Stimulated activated CD4-positive, alpha-beta T cell treated with anti-CD3 and anti-CD28 coated beads, Interleukin-1b, Interleukin-23, amount 100 ng/mL, for 48 hours (primary cell): ENCODE measurements at regions not wholly inside any gene's neighbourhood (a gene's known extent, or its start where the extent isn't known, plus 50 kb on each side); places are given as distances from the start of the nearest gene placed in this dataset.
"Not testable (repeated sequence)": the region's sequence is repeated elsewhere in the genome, so short reads cannot be mapped to it uniquely, and the experiment has no call there.

ENCODE experiments used
- DNase-seq: peaks from one replicate; pipeline ENCODE4 v3.0.0-alpha.2; 2020

DNA sequence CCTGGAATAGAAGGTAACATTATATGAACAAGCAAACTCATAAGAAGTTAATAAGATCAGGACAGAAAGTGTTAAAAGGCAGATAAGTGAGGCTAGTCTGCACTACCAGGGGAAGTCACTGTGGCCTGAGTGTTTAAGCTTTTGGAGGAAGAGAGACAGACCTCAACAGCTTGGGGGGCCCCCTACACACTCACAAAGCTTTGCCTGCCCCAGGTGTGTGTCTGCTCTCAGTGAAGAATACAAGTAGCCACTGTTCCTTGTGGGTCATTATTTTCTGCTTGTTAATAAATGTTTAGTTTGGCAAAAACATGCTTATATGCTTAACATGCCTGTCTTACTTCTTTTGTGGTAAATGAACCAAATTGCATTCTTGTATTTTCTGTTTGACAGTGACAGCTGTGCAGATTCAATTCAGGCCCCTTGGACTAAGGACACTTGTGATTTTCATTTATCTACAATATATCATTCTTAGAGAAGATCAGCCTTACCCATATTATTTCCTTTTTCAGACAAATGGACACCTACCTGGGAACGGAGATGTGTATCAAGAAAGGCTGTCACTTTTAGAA is 50.7 kb upstream of the C12orf71 start:
- DNase-seq: no peak

DNA sequence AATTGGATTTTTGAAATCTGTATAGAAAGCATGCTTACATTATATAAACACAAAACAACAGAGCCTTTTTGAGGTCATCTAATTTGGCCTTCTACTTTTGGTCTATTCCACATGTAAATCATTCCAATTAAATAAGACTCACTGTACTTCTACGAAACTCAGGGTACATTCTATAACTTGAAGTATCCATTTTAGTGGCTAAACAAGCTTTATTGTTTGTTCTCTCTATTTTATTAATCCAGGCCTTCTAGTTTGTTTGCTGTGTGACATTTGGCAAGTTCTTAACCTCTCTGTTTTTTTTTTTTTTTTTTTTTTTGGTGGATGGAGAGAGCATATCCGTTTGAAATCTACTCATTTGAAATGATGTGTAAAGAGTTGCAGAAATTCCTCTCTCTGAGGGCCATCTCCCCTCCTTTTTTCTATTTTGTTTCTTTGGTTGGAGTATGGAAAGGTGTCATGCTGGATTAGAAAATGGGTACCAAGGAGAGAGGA is 58.1 kb upstream of the C12orf71 start:
- no peak for DNase-seq

DNA sequence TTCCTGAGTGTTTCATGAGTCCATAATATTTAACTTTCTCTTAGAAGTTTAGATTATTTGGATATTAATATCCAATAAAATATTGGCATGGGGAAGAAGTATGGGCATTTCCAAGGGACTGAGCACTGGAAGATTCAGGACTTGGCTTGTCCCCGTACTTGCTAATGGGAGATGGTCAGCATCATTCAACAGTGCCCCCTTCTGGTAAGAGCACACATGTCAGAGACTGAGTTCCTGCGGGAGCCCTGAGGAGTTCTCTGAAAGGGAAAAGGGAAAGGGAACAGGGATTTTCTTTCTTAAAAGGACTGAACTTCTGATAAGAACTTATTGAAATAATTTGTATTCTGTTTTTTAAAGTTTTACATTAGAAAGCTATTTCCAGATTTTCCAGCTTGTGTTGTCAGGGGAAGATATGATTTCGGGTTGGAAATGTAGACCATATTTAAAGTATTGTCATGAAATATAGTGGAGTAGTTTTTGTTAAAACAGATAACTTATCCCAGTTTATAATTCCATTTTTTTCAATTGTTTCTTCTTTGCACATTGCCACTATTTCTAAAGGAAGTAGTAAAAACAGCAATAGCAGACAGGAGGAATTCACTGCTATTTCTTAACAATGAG is 59.8 kb upstream of the C12orf71 start:
- DNase-seq: peak; percentile 15

DNA sequence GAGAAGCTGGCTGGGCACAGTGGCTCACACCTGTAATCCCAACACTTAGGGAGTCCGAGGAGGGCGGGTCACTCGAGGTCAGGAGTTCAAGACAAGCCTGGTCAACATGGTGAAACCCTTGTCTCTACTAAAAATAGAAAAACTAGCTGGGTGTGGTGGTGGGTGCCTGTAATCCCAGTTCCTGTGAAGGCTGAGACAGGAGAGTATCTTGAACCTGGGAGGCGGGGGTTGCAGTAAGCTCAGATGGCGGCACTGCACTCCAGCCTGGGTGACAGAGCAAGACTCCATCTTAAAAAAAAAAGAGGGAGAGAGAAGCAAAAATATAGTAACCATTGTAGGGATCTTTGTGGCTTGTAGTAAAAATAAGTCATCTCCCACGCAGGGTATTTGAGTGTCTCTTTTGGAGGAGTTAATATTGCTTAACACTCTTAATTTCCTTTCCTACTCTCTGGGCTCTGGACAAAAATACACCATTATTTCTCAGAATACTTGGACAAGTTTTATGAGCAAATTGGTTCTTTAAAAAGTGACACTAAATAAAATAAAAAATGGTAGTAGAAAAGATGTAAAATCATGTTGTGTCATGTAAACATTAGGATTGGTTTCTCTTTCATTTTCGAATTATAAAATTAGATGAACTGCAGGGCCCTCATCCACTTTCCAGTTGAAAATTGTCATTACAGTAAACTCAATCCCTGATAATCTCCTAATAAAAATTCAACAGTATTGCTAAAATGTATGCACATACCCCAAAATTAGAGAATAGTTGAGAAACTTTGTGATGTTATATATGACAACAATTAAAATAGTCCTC is 61.1 kb upstream of the C12orf71 start:
- DNase-seq: no peak

DNA sequence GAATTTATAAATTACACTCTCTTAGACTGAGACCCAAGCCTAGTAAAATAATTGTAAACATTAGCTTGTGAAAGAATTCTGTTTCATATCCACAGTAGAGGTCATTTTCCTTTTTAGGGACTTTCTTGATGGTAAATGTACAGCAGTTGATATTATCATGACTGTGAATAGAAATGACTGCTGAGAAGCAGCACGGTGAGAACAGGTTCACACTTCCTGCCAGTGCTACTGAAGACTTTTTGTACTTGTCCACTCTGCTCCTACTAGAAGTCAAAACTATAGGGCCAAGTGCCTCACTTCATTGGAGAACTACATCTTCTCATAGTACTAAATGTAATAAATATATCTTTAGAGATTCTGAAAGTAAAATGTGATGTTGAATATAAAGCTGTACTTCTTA is 63.3 kb upstream of the C12orf71 start:
- DNase-seq: not testable (repeated sequence)

DNA sequence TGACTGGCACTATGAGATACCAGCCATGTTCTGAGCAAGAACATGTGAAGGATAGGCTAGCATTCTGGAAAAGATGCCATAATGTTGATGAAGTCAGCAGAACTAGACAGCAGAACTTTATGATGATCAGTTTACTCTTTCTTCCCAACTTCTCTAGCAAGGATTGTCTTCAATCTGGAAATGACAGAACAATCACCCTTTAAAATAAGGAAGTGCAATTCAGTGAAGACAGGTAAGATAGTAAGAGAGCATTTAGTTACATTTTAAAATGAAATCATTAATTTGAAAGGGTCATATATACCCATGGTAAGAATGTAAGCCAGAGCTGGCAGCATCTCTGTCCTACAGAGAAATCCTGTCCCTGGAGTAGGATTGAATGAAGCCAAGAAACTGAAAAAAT is 66.0 kb upstream of the C12orf71 start:
- DNase-seq: no peak

DNA sequence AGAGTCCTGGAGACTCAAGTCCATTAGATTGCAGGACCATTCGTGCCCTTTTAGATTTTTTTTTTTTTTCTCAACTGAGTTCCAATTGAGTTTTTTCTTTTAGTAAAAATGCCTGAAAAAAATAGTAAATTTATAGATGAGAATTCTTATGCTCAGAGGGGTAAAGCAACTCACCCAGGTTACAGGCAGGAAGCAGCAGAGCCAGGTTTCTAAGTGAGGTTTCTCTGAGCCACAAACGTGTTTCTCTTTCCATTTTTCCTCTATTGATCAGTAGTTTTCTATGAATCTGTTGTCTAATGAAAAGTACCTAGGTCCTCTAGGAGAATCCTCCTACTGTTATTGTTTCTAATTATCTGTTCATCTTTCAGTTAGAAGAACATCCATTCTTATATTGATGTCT is 66.4 kb upstream of the C12orf71 start:
- no peak for DNase-seq

DNA sequence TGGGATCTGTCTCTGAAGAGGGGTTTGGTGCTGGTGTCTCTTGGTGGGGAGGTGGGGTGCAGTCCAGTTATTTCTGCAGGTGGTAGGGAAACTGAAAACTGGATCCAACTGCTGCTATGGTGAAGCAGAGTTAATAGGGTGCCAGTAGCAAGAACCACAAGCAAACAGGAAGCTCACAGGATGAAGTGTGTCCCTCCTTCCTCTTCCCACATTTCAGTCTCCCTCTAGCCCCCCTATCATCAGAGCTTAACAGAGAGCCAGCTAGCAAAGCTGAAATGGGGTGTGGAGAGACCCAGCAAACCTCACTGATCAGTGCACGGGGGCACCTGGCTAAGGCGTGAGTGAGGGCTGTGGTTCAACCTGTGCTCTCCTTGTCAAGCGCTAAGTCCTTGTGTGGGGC is 69.1 kb upstream of the C12orf71 start:
- DNase-seq: no peak

DNA sequence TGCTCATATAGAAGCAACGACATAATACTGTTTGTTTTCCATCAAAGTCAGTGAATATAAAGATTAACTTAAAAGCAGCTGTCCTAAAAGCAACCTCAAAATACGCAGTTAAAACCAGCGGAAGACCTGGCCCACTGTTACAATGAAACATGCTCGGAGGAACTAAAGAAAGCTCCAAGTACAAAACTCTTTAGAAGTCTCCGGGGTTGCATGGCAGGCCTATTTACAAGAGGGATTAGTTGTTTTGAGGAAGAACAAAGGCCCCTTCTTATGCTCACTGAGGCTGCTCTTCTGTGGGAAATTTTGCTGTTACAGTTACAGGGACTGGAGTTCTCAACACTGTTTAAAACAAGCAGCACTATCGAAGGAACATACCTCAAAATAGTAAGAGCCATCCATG is 75.9 kb upstream of the C12orf71 start:
- DNase-seq: no peak

GRCh38 chr12:27161458-27162228 is 79.3 kb upstream of the C12orf71 start:
- DNase-seq: no peak

DNA sequence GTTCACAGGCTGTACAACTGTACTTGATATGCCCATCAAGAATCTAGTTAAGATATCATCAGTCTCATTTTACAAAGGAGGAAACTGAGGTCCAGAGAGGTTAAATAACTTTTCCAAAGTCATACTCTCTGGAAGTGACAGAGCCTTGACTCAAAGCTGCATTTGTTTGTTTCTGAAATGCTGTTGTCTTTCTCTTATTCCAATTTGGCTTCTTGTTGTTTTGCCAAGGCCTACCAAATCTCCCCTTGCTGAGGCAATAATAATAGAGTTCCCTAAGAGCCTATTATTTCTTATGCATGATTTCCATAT is 79.8 kb upstream of the C12orf71 start:
- DNase-seq: no peak

DNA sequence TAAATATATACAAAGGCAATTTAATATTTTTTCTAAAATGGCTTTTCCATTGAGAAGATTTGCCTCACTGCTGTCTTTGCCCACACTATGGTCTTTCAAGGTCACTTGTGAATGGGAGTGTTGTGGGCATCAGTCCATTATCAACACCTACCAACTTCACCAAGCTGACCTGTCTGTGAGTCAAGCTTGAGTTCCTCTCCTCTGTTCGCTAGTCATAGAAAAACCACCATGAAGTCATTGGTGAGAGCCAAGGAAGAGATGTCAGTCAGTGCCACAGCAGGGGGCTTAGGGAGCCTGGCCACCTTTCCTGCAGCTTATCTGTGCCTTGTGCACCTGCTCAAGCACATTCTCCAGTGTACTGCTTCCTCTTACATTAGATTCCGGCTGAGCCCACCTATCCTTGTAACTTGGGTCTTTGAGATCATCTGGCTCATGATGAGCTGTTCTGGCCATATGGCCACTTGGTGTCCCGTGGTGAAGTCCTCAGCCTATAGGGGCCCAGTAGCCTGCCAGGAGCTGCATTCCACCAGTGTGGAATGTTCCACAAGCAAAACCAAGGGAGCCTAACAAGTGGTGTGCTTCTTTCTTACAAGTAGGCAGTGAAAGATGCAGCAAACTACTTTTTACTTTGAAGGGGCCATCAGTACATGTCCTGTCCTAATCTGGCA is 80.8 kb upstream of the C12orf71 start:
- DNase-seq: no peak

- DNase-seq: no peak
Observed at GRCh38 chr12:27163894-27164293, 80.2 kb upstream of the STK38L start.

GRCh38 chr12:27164330-27165040 is 79.6 kb upstream of the STK38L start:
- no peak for DNase-seq

- DNase-seq: not testable (repeated sequence)
Observed at GRCh38 chr12:27165958-27166357, 78.1 kb upstream of the STK38L start.

DNA sequence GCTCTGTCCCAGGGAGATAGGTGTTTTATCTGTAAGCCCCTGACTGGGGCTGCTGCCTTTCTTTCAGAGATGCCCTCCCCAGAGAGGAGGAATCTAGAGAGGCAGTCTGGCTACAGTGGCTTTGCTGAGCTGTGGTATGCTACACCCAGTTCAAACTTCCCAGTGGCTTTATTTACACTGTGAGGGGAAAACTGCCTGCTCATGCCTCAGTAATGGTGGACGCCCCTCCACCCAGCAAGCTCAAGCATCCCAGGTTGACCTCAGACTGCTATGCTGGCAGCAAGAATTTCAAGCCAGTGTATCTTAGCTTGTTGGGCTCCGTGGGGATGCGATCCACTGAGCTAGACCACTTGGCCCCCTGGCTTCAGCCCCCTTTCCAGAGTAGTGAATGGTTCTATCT is 72.6 kb upstream of the STK38L start:
- not testable (repeated sequence) for DNase-seq

DNA sequence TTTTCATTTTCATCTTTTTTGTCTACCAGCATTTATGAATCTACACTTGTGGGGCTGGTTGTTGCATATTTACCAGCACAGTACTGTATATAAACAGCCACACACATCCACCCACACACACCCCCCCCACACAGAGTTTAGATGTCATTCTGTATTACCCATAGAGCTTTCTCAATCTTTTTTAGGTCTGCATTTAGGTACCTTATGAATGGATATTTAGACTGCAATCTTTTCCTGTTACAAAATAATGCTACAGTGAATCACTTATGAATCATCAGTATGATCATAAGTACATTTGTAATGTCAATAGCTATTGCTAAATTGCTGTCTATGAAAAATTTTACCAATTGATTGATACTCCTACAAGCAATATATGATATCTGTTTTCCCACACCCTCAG is 67.3 kb upstream of the STK38L start:
- peak; percentile 51 for DNase-seq

DNA sequence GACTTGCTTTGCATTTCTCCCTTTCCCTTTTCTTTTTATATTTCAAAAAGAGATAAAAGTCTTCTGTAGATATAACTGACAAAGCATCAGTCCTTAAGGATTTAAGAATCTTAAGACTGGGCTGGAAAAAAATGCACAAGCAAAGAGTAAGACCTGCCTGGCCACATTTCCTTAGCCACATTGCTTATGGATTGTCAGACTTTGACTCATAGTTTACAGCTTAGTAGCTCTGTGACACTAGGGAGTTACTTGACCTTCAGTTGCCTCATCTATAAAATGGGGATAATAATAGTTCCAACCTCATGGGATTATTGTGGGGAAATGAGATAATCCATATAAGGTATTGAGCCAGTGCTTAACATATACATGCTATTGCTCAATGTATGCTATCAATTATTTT is 66.4 kb upstream of the STK38L start:
- no peak for DNase-seq

GRCh38 chr12:27178255-27178654 is 65.8 kb upstream of the STK38L start:
- DNase-seq: no peak

GRCh38 chr12:27178723-27179399 is 65.2 kb upstream of the STK38L start:
- DNase-seq: no peak

DNA sequence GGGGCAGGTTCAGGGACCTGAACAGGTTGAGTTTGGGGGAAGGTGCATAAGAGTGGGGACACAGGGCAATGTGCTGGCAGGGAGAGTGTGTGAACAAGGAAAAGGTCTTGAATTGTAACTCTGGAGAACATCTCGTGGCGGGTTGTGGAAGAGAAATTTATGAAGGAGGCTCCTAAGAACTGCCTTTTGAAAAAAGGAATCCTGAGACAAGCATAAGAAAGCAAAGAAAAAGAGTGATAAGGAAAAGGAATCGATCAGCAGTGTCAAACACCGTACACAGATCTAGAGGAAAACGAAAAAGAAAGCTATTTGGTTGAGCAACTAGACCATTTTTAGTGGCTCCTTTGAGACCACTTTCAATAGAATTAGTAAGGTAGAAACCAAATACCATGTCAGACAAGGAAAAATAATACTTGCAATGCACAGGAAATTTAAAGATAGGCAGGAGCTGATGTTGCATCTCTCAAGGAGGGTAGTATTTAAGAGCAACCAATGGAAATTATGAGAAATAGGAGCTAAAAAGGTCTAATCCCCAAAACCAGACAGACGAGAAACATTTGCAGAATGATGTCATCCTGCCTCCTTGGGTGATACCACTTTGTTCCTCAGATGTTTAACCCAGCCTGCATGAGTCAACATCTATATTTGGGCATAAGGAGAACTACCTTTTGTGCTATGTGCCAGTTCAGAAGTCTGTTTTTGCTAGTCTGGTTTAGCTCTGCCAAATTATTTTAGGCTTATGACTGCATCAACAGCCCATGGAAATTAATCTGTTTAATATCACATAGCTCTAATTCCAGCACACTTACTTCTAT is 64.5 kb upstream of the STK38L start:
- DNase-seq: peak; percentile 42
